Mesenchymal stem cell (in vitro differentiated cells and primary cell): ENCODE measurements at regions not wholly inside any gene's neighbourhood (a gene's known extent, or its start where the extent isn't known, plus 50 kb on each side); places are given as distances from the start of the nearest gene placed in this dataset.
A peak's percentile ranks its signal among the peaks of the same experiment; 100 is the strongest.

Experiments used
- DNase-seq: peaks from one replicate; pipeline ENCODE4 v3.0.0-alpha.2; 2013
- H2AFZ ChIP-seq: one replicate; pipeline ENCODE4 v1.6.1; 2013; ENCODE audit warnings: low read depth, mild to moderate bottlenecking, control low read depth, inconsistent platforms, low read length, moderate library complexity
- H2AK5ac ChIP-seq: 2 replicates; pipeline ENCODE4 v1.6.1; 2013; ENCODE audit warnings: low read length, moderate library complexity, mild to moderate bottlenecking, inconsistent platforms; ENCODE audit not compliant: severe bottlenecking
- H2BK120ac ChIP-seq: one replicate; pipeline ENCODE4 v1.6.1; 2013; ENCODE audit warnings: low read depth, mild to moderate bottlenecking, inconsistent platforms, low read length, moderate library complexity
- H2BK12ac ChIP-seq, 2 experiments: one replicate each; pipeline ENCODE4 v1.6.1; 2013; ENCODE audit warnings: inconsistent platforms in 2 of 2, low read length in 2 of 2, mild to moderate bottlenecking in 2 of 2, moderate library complexity in 2 of 2, control low read depth in 1 of 2
- H2BK15ac ChIP-seq: one replicate; pipeline ENCODE4 v1.6.1; 2013; ENCODE audit warnings: mild to moderate bottlenecking, low read depth, inconsistent platforms; ENCODE audit not compliant: poor library complexity, severe bottlenecking
- H2BK5ac ChIP-seq: 2 replicates; pipeline ENCODE4 v1.6.1; 2013; ENCODE audit warnings: low read depth, mild to moderate bottlenecking, low read length, control low read depth, inconsistent platforms; ENCODE audit not compliant: poor library complexity, severe bottlenecking
- H3K14ac ChIP-seq, 2 experiments: one replicate each; pipeline ENCODE4 v1.6.1; 2013; ENCODE audit warnings: inconsistent platforms in 2 of 2, low read length in 2 of 2, control low read depth in 1 of 2, mild to moderate bottlenecking in 1 of 2, moderate library complexity in 1 of 2
- H3K18ac ChIP-seq, 2 experiments: one replicate each; pipeline ENCODE4 v1.6.1; 2013; ENCODE audit warnings: inconsistent platforms in 2 of 2, low read length in 2 of 2, control low read depth in 1 of 2, low read depth in 1 of 2, mild to moderate bottlenecking in 1 of 2
- H3K23ac ChIP-seq, 2 experiments: one replicate each; pipeline ENCODE4 v1.6.1; 2013; ENCODE audit warnings: inconsistent platforms in 2 of 2, low read length in 2 of 2, mild to moderate bottlenecking in 2 of 2, moderate library complexity in 2 of 2, control low read depth in 1 of 2
- H3K27ac ChIP-seq: 2 replicates; pipeline ENCODE4 v1.5.1; 2013; ENCODE audit warnings: mild to moderate bottlenecking, moderate library complexity, low read length, control low read depth, inconsistent platforms; ENCODE audit not compliant: poor library complexity, severe bottlenecking
- H3K27me3 ChIP-seq, 2 experiments: 2 replicates each; pipeline versions ENCODE4 v1.6.1 to v1.7.0; 2013; ENCODE audit warnings: low read length in 2 of 2, mild to moderate bottlenecking in 2 of 2, moderate library complexity in 2 of 2, control low read depth in 1 of 2, inconsistent platforms in 1 of 2; ENCODE audit not compliant: control insufficient read depth in 1 of 2, insufficient read depth in 1 of 2
- H3K36me3 ChIP-seq, 2 experiments: 2 replicates each; pipeline versions ENCODE4 v1.6.1 to v1.7.0; 2013; ENCODE audit warnings: low read length in 2 of 2, control low read depth in 1 of 2, inconsistent platforms in 1 of 2, low read depth in 1 of 2, mild to moderate bottlenecking in 1 of 2; ENCODE audit not compliant: insufficient read depth in 2 of 2, control insufficient read depth in 1 of 2
- H3K4ac ChIP-seq, 2 experiments: one replicate each; pipeline ENCODE4 v1.6.1; 2013; ENCODE audit warnings: inconsistent platforms in 2 of 2, low read length in 2 of 2, mild to moderate bottlenecking in 2 of 2, moderate library complexity in 2 of 2, control low read depth in 1 of 2, low read depth in 1 of 2
- H3K4me1 ChIP-seq: 2 replicates; pipeline ENCODE4 v1.6.1; 2013; ENCODE audit warnings: low read depth, low read length, control low read depth; ENCODE audit not compliant: control insufficient read depth, insufficient read depth
- H3K4me2 ChIP-seq: 2 replicates; pipeline ENCODE4 v1.6.1; 2013; ENCODE audit warnings: low read length, mild to moderate bottlenecking, inconsistent platforms; ENCODE audit not compliant: poor library complexity, severe bottlenecking
- H3K4me3 ChIP-seq, 2 experiments: 2 replicates each; pipeline versions ENCODE4 v1.5.1 to v1.7.0; 2013; ENCODE audit warnings: low read length in 2 of 2, mild to moderate bottlenecking in 2 of 2, control low read depth in 1 of 2, low read depth in 1 of 2; ENCODE audit not compliant: insufficient read depth in 1 of 2
- H3K79me1 ChIP-seq: replicated peaks from 2 replicates; pipeline ENCODE4 v1.6.1; 2013; ENCODE audit warnings: mild to moderate bottlenecking, control low read depth, low read length, inconsistent platforms; ENCODE audit not compliant: poor library complexity, severe bottlenecking
- H3K9ac ChIP-seq: 2 replicates; pipeline ENCODE4 v1.7.0; 2013; ENCODE audit warnings: mild to moderate bottlenecking, low read length, moderate library complexity
- H3K9me3 ChIP-seq: 2 replicates; pipeline ENCODE4 v1.7.0; 2013; ENCODE audit warnings: mild to moderate bottlenecking, low read length; ENCODE audit not compliant: control insufficient read depth
- H4K8ac ChIP-seq: one replicate; pipeline ENCODE4 v1.6.1; 2013; ENCODE audit warnings: inconsistent platforms, mild to moderate bottlenecking, low read length, moderate library complexity
- H4K91ac ChIP-seq: one replicate; pipeline ENCODE4 v1.6.1; 2013; ENCODE audit warnings: mild to moderate bottlenecking, low read length, inconsistent platforms
- WGBS: methylation state at CpG from one replicate; pipeline ENCODE4 v1.1.7; 2013; ENCODE audit warnings: mixed read lengths; 5-methylcytosine and 5-hydroxymethylcytosine counted together

DNA sequence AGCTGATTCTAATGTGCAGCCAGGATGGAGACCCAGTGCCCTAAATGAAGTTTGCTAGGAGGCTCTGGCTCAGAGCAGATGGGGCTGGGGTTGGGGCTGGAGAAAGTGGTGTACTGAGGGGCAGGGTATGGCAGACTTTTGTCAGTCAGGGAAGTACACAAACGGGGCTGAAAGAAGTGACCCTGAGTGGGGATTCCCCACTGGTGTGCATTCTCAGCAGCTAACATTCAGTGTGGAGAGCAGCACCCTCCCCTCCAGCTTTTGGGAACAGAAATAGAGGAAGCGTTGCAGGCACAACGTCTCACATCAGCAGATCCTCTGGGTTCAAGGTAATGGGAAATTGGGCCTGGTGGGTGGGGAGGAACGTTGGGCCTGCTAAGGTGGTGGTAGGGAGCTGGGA, 89.1 kb upstream of the GCFC2 start:
- Histone ChIP-seq H4K91ac (no peak overlapping the region), H3K9me3 (no peaks in the 10 kb centered on the region), H2BK5ac (no peak overlapping the region), H2BK15ac (no peak overlapping the region), H3K23ac (no peak overlapping the region), H3K4me2 (no peak overlapping the region), H3K36me3 (no peaks in the 10 kb centered on the region), H4K8ac (no peak overlapping the region), H3K27me3 (no peaks in the 10 kb centered on the region), H2AK5ac (no peak overlapping the region), H2BK120ac (no peak overlapping the region), H3K18ac (no peak overlapping the region), H3K9ac (no peak overlapping the region), H3K4ac (no peak overlapping the region), H2BK12ac (no peak overlapping the region), H3K4me3 (no peak overlapping the region), H3K79me1 (no peaks in the 10 kb centered on the region), H3K14ac (no peak overlapping the region), H3K4me1 (no peaks in the 10 kb centered on the region), H3K27ac (no peak overlapping the region), H2AFZ (no peak overlapping the region)
- WGBS: 40% methylated on average over 4 of the region's 4 CpGs
- DNase-seq: no peak

- no peak overlapping the region for H2AFZ ChIP-seq
- no peak overlapping the region for H3K4me3 ChIP-seq
- no peaks in the 10 kb centered on the region for H3K27me3 ChIP-seq
- H2BK12ac ChIP-seq: no peak overlapping the region
- H3K14ac ChIP-seq: no peak overlapping the region
- H3K23ac ChIP-seq: no peak overlapping the region
- H3K79me1 ChIP-seq: no peaks in the 10 kb centered on the region
- no peaks in the 10 kb centered on the region for H3K36me3 ChIP-seq
- 87% methylated on average over 4 of the region's 4 CpGs for WGBS
- no peak overlapping the region for H4K8ac ChIP-seq
- no peak overlapping the region for H3K27ac ChIP-seq
- DNase-seq: no peak
- no peak overlapping the region for H2BK120ac ChIP-seq
- H2BK5ac ChIP-seq: no peak overlapping the region
- no peak overlapping the region for H2AK5ac ChIP-seq
- H3K9ac ChIP-seq: no peak overlapping the region
- H3K18ac ChIP-seq: no peak overlapping the region
- no peak overlapping the region for H3K4ac ChIP-seq
- H4K91ac ChIP-seq: no peak overlapping the region
- no peak overlapping the region for H2BK15ac ChIP-seq
- H3K9me3 ChIP-seq: no peaks in the 10 kb centered on the region
- H3K4me1 ChIP-seq: no peaks in the 10 kb centered on the region
- no peak overlapping the region for H3K4me2 ChIP-seq
Observed at GRCh38 chr2:75798569-75798968, 87.9 kb upstream of the GCFC2 start.

DNA sequence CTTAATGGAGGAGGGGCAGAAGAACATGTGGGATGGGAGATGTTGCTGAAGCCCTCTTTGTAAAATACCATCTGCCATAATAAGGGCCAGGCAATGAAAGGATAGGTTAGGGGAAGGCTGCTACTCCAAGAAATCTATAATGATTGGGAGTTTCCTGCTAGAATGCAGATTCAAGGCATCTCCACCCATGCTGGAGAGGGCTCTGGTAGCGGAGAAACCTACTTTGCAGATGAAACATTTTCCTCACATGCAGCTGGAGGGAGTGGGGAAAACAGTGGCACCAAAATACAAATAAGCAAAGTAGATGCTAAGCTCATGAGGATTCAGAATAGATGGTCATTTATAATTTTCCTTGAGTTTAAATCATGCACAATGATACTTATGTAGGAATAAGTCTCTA, 82.3 kb upstream of the GCFC2 start:
- no peak overlapping the region for H3K27ac ChIP-seq

GRCh38 chr2:75792146-75792545, 81.4 kb upstream of the GCFC2 start:
- H3K4me3 ChIP-seq: no peak overlapping the region
- H3K36me3 ChIP-seq: no peaks in the 10 kb centered on the region
- H2BK5ac ChIP-seq: no peak overlapping the region
- no peak overlapping the region for H2AK5ac ChIP-seq
- no peak overlapping the region for H2AFZ ChIP-seq
- H2BK12ac ChIP-seq: no peak overlapping the region
- no peaks in the 10 kb centered on the region for H3K4me1 ChIP-seq
- no peak overlapping the region for H2BK15ac ChIP-seq
- no peak overlapping the region for H3K4me2 ChIP-seq
- no peaks in the 10 kb centered on the region for H3K9me3 ChIP-seq
- H4K8ac ChIP-seq: no peak overlapping the region
- no peak overlapping the region for H3K9ac ChIP-seq
- WGBS: 92% methylated on average over 3 of the region's 4 CpGs
- no peak overlapping the region for H2BK120ac ChIP-seq
- no peak overlapping the region for H3K27ac ChIP-seq
- no peak overlapping the region for H3K4ac ChIP-seq
- H4K91ac ChIP-seq: no peak overlapping the region
- H3K23ac ChIP-seq: no peak overlapping the region
- H3K18ac ChIP-seq: no peak overlapping the region
- peaks cover 0 to 6% of the 10 kb centered on the region in 2 experiments for H3K27me3 ChIP-seq
- DNase-seq: no peak
- no peaks in the 10 kb centered on the region for H3K79me1 ChIP-seq
- peak overlapping the region in 1 of 2 experiments; percentile 55 for H3K14ac ChIP-seq

More for the DNA sequence above, 82.3 kb upstream of the GCFC2 start:
- no peak overlapping the region for H3K18ac ChIP-seq
- DNase-seq: no peak
- H2BK120ac ChIP-seq: no peak overlapping the region
- H2BK5ac ChIP-seq: no peak overlapping the region
- no peak overlapping the region for H4K91ac ChIP-seq
- no peak overlapping the region for H3K23ac ChIP-seq
- no peaks in the 10 kb centered on the region for H3K9me3 ChIP-seq
- no peak overlapping the region for H2AFZ ChIP-seq
- no peak overlapping the region for H2BK12ac ChIP-seq
- no peak overlapping the region for H3K4me3 ChIP-seq
- H3K9ac ChIP-seq: no peak overlapping the region
- H3K27me3 ChIP-seq: peaks cover 0 to 5% of the 10 kb centered on the region in 2 experiments
- no peak overlapping the region for H3K14ac ChIP-seq
- H3K79me1 ChIP-seq: no peaks in the 10 kb centered on the region
- no peaks in the 10 kb centered on the region for H3K4me1 ChIP-seq
- H4K8ac ChIP-seq: no peak overlapping the region
- no peak overlapping the region for H3K4ac ChIP-seq
- H2BK15ac ChIP-seq: no peak overlapping the region
- H3K4me2 ChIP-seq: no peak overlapping the region
- WGBS: 100% methylated on average over 1 of the region's 1 CpG
- H2AK5ac ChIP-seq: no peak overlapping the region
- H3K36me3 ChIP-seq: no peaks in the 10 kb centered on the region
